Fibroblast of upper back skin (primary cell): ENCODE measurements at regions not wholly inside any gene's neighbourhood (a gene's known extent, or its start where the extent isn't known, plus 50 kb on each side); places are given as distances from the start of the nearest gene placed in this dataset.
A peak's percentile ranks its signal among the peaks of the same experiment; 100 is the strongest.

Experiments used
- DNase-seq: peaks from one replicate; pipeline ENCODE4 v3.0.0-alpha.2; 2013

DNA sequence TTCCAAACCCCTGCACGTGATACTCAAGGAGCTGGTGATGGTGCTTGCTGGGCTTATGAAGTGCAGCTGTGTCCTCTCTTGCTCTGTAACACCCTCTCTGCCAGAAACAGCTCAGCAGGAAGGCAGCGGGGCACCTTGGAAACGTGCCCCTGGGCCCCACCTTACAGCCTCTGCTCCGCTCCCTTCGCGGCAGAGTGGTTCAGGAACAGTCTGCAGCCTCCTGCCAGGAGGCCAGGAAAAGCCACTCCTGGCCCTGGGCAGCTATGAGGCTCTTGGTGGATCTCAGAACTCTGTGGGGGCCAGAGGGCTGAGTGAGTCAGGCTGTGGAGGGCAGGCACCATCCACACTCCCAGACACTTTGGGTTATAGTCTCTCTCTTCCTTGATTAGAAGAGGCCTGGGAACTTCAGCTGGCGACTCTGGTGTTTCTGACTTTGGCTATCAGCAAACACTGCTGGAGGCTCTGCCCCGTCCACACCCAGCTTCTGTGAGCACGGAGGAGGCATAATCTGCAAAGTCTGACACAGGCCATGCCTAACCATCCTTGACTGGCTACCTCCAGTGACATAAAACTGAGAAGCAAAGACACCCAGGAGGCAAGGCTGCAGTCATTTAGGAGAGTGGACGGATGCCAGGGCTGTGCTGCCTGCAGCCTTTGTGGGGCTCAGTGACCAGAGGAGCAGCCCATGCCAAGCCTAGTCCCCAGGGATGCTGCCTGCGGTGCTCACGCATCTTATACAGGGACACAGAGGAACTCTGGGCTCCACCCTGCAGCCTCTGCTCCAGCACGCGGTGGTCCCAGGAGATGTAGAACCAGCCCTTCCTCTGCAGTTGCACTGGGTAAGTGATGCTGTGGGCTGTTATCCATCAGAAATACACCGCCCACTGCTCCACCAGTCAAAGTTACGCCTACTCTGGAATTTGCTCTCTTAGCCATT, 65.3 kb downstream of the METRNL start:
- DNase-seq, result peak; percentile 27

DNA sequence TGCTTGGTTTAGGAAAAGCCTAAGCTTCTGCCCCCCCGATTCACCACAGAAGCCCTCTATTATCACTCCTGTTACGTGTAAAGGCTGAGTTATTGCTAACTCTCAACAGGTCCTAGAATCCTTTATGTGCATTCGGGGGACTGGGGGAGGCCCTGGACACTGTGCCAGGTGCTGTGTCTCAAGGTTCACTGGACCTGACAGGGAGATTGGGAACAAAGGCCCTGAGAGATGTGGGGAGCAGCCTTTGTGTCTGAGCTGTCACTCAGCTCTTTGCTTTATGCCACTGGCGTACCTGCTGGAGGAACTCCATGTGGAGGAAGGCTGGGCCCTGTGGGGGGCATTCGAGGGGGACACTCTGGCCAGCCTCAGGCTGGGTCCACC, 65.9 kb downstream of the METRNL start:
- no peak for DNase-seq

DNA sequence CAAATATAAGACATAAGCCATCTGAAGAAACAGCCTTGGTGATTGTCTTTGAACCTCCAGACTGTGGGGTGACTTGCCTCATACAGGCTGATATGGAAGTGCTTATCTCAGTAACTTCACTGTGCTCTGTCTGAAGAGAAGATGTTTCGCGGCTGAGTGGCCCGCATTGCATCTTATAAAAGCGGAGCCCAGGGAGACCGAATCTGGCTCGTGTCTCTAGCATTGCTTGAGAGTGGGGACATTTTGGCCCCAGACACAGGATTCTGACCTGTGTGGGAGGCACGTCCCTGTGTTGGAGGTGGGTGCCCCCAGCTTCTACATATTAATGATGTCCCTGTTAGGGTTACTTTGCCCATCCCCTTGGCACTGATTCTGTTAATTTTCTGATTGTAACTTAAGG, 66.4 kb downstream of the METRNL start:
- no peak for DNase-seq

DNA sequence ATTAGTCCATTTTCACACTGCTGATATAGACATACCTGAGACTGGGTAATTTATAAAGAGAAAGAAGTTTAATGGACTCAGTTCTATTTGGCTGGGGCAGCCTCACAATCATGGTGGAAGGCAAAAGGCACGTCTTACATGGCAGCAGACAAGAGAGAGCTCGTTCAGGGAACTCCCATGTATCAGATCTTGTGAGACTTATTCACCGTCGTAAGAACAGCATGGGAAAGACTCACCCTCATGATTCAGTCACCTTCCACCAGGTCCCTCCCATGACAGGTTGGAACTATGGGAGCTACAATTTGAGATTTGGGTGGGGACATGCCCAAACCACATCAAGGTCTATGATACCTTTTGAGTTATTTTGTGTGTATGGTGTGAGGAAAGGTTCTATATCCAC, 66.9 kb downstream of the METRNL start:
- no peak for DNase-seq

- DNase-seq, result no peak
These were observed 67.9 kb downstream of the METRNL start for GRCh38 chr17:83147280-83147679.

DNA sequence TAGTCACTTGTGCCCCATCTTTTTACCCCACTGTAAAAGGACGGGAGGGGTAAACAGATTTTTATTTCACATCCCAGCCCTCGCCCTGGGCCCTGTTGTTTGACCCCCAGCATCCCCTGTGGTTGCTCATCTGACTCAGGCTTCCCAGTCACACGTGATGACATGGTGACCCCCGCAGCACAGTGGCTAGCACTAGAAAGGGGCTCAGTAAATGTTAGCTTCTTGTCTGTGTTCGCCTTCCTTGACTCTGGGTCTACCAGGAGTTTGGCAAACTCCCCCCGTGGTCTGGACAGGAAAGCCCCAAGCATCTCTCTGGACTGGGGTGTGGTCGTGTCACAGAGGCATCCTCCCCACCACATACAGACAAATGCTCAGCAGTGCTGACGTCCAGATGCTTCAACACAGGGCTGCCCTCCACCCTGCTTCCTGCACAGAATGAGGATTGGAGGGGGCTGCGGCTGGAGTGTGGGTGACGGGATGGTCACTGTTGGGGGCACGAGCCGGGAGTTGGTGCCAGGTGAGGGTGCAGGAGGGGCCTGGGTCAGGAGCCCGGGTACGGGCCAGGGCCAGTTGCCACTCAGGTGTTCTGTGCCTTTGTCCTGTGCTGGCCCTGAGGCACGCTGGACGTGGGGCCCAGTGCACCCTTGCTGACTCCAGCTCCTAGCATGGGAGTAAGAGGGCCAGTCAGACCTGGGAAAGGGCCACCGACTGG, 69.1 kb downstream of the METRNL start:
- no peak for DNase-seq

DNA sequence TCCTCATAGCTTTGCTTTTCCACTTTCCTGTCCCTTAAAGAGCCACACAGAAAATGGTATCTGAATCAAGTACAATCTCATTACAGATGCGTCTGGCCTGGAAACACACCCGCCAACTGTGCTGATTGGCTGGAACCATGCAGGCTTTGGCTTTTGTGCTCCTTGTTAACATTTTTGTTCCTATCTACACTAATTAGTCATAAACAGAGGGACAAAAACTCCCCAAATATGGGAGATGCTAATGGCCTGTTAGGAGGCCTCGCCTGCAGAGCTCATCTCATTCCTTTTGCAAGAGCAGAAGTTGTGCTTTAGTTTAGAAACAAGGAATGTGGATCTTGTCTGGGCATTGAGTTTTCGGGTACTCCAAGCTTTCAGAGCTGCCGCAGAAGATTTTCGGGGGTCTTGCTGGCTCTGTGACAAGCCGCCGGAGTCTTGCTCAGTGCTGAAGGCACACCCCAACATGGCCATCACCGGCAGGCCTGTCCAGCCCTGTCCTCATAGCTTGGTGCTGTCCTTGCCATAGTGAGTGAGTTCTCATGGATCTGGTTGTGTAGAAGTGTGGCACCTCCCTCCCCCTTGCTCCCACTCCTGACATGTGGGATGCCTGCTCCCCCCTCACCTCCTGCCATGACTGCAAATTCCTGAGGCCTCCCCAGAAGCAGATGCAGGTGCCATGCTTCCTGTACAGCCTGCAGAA, 69.8 kb downstream of the METRNL start:
- no peak for DNase-seq

- DNase-seq, result peak; percentile 52
These were observed 70.4 kb downstream of the METRNL start for GRCh38 chr17:83149761-83150251.

DNA sequence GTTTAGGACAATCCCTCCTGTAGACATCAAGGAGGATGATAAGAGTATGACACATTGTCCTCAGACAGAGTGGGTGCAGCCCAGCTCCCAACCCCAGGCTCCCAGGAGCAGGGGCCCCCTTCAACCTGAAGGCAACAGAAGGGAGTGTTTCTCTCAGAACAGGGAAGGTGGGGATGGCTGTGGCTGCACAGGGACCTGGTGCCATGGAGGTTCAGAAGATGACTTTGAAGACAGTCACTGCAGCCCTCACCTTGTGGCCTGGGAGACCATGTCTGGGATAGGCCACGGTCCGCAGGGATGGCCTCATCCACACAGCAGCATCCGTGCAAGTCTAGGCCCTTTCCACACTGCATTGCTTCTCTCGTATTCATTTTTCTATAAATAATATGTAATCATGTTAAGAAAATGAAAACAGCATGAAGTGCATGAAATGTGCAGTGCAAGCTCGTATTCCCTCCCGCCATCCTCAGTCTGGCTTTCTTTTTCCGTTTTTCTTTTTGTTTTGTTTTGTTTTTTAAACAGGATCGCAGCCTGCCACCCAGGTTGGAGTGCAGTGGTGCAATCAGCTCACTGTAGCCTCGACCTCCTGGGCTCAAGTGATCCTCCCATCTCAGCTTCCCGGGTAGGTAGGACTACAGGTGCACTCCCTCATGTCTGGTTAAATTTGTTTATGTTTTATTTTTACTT, 71.1 kb downstream of the METRNL start:
- no peak for DNase-seq

- no peak for DNase-seq
These were observed 71.6 kb downstream of the METRNL start for GRCh38 chr17:83151056-83151441.

DNA sequence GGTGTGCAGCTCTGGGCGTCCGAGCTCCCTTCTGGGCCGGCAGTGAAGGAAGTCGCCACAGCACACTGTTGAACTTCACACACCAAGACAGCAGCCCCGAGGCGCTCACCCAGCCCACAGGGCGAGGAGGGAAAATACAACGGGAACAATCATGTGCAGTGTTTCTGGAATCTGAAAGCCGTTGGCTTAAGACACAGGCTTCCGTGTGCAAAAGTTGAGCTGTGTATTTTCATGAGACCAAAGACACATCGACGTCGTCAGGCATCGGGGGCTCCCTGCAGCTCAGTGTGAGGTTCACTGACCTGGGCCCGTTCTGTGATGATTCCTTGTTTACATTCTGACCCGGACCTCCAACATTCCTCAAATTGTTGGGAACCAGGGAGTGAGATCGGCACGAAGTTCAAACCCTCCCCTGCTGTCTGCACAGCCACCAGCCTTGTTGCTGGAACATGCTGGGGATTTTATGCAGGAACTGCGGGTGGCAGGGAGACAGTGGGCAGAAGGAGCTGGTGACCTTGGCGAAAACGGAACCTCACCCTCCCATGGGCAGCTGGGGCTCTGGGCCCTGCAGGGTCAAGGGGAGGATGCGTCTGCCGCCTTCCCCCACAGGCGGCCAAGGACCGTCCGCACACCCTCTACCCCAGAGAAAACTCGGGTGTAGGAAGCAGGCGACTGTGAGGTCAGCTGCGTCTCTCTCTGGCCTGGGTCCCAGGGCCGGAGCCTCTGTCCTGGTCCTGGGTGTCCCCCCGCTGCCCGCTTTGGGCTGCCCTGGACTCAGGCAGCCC, 72.2 kb downstream of the METRNL start:
- peak; percentile 44 for DNase-seq

DNA sequence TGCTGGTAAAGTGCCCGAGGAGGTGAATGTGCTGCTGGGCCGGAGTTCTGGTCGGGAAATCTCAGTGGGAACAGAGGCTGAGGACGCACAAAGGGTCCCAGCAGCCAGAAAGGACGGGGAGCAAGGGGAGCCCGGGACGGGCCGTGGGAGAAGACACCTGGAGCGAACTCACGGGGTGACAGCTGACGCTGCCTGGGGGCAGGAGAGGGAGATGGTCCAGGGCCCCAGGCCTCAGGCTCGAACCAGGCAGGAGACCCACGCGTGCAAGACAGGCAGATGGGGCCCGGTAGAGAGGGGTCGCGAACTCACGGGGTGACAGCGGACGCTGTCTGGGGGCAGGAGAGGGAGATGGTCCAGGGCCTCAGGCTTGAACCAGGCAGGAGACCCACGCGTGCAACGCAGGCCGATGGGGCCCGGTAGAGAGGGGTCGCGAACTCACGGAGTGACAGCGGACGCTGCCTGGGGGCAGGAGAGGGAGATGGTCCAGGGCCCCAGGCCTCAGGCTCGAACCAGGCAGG, 72.9 kb downstream of the METRNL start:
- DNase-seq, result no peak

DNA sequence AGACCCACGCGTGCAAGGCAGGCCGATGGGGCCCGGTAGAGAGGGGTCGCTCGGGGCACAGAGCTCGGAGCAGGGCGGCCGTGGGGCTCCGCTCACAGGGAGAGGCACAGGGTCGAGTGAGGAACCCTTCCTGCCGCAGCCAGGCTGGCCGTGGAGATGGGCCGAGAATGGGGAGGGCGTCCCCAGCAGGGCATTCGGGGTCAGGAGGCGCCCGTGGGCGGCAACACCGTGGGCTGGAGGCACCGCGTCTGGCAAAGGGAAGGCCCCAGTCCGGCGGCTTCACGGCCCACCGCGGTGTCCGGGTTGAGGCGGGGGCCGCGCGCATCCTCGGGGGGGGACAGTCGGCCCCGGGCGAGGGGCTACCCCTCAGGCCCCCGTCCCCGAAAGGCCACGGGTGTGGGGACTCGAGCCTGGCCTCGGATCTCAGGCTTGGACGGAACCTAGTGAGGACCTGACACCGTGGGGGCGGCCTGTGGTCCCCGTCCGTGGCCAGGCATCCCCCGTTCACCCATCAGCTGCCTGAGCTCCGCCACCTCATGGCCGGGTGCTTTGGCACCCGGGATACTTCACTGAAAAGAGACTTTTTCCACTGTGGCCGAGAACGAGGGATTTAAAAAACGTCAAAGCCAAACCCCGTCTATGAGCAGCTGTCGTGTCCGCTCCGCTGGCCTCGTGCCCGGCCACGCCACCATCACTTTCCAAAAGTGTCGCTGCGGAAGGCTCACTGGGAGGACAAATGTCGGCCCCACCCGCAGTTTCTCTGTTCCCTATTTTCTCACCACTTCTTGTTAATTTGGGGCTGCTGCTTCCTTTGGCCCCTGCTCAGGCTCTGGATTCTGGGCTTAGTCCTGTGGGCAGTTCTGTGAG, 73.6 kb downstream of the METRNL start:
- DNase-seq, result no peak

- DNase-seq, result no peak
These were observed 74.4 kb downstream of the METRNL start for GRCh38 chr17:83153681-83154310.

DNA sequence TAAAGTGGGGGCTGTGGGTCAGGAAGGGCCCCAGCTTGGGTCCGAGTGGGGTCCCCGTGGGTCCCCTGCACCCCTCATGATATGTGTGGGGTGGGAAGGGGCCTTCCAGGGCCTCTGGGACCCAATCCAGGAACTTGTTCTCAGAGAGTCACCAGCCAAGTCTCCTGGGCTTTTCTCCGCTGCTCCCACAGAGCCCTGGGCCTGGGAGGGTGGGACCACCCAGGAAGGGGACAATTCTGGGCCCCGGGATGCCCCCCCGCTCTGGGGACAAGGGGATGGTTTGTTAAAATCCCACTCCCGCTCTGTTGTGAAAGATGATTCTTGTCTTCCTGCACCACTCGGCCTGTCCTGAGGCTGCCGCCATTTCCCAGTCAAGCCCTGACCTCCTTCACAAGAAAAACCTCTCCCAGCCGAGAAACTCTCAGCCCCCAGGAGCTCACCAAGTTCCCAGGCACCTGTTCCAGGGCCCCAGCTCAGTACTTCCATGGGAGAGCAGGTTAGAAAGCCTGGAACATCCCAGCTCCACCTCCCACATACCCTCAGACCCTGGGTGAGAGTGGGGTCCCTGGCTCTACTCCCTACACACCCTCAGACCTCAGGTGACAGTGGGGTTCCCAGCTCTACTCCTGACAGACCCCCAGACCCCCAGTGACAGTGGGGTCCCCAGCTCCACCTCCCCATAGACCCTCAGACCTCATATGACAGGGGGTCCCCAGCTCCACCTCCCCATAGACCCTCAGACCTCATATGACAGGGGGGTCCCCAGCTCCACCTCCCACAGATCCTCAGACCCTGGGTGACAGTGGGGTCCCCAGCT, 75.1 kb downstream of the METRNL start:
- DNase-seq, result no peak

DNA sequence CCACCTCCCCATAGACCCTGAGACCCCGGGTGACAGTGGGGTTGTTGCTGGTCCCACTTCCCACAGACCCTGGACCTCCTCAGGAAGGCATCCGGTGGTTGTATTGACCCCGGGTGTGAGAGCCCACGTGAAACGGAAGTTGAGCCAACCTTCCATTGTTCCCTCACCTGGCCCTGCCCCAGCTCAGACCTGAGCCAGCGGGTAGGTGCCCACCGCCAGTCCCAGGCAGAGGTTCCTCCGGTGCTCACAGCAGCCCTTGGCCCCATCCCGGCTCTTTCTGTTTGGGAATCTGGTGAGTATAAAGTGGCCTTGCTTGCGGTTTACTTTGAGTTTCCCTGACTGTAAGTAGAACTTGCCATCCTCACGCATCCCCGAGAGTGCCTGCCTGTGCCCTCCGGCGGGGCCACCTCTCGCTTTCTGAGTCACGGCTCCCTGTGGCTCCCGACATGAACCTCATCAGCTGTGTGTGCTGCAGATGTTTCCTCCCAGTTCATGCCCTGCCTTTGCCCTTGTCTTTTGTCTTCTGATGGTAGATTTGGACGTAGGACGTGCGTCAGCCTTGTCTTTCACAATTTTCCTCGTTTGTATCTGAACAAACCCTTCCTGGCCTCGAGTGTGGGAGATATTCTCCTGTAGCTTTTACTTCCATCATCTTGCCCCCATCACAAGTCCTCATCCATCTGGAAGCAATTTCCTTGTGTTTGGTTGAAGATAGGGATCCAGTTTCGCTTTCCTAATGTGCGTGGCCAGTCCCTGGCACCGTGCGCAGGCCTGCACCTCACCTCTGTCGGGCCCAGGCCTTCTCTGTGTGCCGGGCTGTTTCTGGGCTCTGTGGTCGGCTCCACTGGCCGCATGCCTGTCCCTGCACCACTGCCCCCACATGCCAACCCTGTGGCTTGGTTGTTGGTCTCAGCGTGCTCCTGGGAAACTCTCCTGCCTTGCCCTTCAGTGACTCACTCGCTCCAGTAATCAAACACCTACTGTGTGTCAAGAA, 76.0 kb downstream of the METRNL start:
- DNase-seq, result peak; percentile 72

DNA sequence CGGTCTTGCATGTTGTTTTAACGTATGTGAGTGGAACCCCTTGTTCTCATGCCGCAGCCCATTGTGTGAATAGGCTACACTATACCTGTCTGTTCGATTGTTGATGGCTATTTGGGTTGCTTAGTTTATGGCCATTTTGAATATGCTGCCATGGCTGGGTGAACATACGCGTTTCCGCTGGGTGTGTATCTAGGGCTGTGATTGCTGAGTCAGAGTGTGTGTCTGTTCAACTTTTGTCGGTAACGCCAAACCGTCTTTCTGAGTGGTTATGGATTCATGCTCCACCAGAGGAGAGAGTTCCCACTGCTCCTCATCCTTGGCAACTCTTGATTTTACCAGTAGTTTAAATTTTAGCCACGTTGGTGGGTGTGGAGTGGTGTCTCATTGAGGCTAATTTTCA, 77.0 kb downstream of the METRNL start:
- no peak for DNase-seq
